ENCODE measurements at regions not wholly inside any gene's neighbourhood (a gene's known extent, or its start where the extent isn't known, plus 50 kb on each side); places are given as distances from the start of the nearest gene placed in this dataset.

DNA sequence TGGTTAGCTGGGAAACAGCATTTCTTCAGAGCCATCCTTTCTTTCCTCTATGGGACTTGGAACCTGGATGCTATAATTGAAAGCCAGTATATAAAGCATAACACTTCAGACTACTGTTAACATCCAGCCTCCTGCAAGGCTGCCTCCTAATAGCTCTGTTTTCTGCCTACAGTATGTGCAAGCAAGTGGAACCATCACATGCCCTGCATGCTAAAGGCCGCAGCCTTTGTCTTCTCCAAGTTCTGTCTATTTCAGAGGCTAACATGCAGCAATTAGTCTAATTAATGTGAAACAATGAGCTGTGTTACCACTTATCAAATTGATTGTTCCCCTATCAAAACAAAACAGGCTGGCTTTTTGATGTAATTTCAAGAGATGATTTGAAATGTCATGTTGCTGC, 82.7 kb upstream of the ESRRG start:
- DNase-seq, result peak in 1 of 2 experiments; percentile 30

DNA sequence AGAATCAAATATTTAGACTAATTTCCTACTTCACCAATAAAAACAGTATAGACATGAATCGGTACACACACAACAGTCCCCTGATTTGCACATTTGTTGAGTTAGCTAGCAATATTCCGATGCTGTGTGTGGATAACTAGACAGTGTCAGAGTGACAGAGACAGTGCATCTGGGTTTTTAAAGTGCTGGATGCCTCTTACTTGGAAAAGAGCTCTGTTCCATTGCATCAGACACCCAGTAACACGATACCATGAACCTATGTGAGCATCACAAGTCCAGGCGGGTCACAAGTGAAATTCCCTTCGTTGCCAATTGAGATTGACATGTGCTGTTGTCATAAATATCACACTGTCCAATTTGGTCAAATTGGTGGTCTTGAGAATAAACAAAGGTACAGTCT, 82.0 kb upstream of the ESRRG start:
- peak in 1 of 2 experiments; percentile 57 for DNase-seq

DNA sequence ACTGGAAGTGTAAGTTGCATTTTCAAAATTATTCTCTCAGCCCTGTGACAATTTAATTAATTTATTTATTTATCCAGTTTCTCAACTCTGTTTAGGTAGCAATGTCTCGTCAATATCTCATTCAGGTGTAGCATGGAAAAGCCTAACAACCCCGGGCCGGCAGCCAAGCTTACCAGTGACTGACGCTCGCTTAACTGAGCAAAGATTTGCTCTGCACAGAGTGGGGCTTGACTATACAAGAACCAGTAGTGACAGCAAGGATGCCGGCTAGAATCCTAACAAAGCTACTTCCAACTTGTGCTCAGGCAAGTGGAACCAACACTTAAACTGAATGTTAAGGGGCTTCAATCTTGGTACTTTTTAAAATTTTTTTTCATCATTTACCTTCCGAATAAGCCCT, 80.9 kb upstream of the ESRRG start:
- peak in 1 of 2 experiments; percentile 62 for DNase-seq

DNA sequence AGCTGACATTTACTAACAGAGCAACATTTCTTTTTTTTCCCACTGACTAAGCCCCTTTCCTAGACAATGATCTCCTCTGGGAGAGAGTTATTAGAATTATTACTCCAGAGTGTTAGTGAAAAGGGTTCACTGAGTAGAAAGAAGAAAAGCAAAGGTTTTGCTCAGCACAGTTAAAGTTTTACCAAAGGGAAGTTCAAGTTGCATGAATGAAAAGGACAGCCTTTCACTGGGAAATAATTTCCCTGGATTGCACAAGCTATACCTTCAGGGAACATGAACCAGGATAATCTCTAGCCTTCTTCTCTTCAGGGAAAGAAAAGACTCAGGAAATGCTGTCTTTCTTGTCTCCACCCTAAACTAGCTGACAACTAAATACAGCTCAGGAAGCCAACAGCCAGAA, 71.4 kb upstream of the ESRRG start:
- DNase-seq, result no peak

DNA sequence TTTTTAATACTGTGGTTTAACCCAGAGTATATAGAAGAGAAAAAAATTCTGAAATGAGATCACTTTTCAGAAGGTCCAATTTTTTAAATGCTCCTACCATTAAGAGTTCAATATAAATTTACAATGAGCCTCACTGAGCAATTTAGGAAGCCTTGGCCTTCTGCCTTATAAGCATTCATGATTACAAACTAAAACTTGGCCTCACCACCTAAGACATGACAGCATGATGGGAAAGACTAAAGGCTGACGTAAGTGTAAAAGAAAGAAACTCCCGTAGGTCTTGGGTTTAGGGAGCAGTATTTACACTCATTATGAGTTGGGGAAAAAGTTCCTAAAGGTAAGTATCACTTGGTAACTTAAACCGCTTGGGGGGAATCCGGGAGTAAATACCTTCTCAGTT, 70.7 kb upstream of the ESRRG start:
- DNase-seq, result no peak

DNA sequence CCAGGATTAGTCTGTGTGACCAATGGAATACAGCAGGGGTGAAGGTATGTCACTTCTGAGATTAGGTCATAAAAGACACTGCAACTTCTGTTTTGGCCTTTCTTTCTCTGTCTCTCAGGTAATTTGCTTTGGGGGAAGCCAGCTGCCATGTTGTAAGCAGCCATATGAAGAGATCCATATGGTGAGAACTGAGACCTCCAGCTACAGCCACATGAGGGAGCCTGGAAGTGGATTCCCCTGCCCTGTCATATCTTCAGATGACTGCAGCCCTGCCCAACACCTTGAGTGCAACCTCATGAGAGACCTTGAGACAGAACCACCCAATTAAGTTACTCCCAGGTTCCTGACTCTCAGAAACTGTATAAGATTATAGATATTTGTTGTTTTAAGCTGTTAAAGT, 70.1 kb upstream of the ESRRG start:
- DNase-seq, result peak in 1 of 2 experiments; percentile 5

DNA sequence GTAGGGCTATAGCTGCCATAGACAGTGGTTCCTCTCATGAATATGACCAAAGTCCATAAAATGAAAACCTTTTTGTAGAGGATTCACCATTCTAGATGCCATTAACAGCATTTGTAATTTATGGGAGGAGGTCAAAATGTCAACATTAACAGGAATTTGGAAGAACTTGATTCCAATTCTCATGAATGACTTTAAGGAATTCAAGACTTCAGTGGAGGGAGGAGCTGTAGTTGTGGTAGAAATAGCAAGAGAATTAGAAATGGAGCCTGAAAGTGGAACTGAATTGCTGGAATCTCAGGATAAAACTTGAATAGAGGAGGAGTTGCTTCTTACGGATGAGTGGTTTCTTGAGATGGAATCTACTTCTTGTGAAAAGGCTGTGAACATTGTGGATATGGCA, 65.4 kb upstream of the ESRRG start:
- DNase-seq, result no peak

DNA sequence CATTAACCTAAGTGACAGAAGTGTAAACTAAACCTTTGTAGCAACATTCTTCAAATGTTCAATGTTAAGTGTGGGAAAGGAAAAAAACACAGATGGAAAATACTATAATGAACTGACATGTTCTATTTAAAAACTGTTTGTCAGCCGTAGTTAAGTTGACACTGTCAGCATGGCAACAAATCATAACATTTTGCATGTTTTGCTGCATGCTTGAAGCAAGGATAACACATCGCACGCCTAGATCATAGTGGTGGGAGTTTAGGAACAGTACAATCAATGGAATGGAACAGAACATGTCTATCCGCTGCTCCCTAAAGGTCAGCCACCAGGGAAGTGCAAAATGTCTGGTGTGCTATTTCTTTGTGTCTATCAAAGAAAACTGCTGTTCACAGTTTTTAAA, 62.5 kb upstream of the ESRRG start:
- DNase-seq, result no peak

DNA sequence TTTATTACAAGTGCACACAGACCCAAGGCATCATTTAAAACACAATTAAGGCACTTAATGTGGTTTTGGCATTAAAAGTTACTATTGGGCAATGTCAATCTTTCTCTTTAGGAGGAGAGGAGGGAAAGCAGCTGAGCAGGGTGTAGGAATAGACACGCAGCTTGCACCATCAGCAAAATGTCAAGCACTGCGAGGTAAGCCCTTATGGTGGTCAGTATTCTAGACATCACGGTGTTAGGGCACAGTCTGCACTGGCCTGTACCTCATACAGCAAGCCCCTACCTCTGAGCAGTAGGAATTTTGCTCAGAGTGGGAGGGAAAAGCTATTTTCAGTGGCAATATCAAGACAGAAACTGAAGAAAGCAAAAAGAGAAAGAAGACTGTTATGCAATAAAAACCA, 62.0 kb upstream of the ESRRG start:
- no peak for DNase-seq

DNA sequence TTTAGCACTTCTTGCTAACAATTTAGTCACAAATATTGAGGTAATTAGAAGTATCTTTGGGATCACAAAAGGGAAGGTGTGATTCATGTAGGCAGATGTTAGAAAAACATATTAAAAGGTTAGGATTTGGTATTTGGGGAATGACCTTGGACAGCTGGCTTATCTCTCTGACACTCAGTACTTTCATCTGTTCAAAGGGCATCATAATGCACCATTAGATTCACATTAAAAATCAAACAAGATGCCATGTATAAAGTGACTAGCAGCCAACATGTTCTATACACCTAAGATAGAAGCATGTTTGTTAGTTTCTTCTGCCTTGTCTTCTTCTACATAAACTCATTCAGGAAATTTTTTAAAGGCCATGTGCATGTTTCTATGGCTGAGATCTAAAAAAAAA, 56.5 kb upstream of the ESRRG start:
- DNase-seq, result no peak

DNA sequence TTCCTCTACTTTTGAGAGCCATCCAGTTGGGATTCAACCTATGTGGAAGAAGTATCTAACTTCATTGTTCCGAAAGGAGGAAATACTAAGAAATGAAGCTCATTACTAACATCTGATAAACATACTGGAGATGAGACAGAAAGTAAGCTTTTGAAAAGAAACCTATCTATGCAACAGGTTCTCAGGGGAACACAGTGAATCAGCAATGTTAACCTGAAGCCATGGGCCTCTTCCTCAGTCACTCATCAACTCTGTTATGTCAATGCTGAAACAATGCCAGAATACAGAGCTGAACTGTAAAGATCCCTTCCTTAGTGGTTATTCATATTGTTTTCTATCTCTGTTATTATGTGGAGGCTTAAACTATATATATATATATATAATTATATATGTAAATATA, 55.5 kb upstream of the ESRRG start:
- DNase-seq, result no peak

DNA sequence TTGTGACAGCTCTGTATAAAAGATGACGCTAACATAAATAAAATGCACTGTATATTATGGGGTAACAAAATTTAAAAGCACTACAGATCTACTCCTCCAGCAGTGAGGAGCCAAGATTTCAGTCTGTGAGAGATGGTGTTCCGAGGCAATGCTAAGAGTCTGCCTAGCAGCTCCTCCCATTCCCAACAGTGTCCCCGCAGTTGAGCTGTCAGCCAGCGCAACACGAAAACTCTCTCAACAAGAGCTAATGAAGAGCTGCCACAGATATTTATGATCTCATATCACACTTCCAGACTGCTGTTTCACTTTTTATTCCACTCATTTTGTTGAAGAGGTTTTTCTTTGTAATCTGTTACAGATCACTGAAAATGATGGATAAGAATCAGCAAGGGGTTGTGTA, 53.9 kb upstream of the ESRRG start:
- no peak for DNase-seq
